HG03575 (cell line): ENCODE measurements at regions not wholly inside any gene's neighbourhood (a gene's known extent, or its start where the extent isn't known, plus 50 kb on each side); places are given as distances from the start of the nearest gene placed in this dataset.
A peak's percentile ranks its signal among the peaks of the same experiment; 100 is the strongest.

ENCODE experiments used
- ATAC-seq: cut with Tn5 transposase; IDR thresholded peaks from one replicate; pipeline ENCODE4 v1.9.1; 2021; ENCODE audit not compliant: unreplicated experiment, insufficient number of reproducible peaks, low FRiP score; ENCODE audit errors: extremely low read depth

DNA sequence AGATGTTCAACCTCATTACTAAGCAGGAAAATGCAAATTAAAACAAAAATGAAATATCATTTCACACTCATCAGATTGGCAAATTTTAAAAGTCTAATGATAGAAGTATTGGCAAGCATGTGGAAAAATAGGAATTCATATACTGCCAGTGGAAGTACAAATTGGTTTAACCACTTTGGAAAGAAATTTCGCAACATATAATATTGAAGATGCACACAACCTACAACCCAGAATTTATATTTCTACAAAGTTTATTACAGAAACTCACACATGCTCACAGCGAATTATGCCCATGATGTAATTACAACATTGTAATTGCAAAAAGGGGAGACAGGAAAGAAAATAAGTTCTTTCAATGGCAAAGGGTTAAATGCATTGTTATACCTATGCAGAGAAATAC, 324.1 kb downstream of the IGSF11 start:
- ATAC-seq: no peak

GRCh38 chr3:118713502-118714207, 321.0 kb downstream of the IGSF11 start:
- no peak for ATAC-seq

DNA sequence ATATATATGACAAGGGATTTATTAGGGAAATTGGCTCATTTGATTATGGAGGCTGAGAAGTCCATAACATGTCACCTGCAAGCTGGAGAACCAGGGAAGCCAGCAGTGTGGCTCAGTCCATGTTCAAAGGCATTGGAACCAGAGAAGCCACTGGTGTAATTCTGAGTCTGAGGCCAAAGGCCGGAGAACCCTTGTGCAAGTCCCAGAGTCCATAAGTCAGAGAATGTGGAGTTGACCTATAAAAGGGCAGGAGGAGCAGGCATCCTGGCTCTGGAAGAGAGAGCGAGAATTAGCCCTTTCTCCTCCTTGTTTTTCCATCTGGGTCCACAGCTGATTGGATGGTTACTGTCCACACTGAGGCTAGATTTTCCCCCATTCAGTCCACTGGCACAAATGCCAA, 319.8 kb downstream of the IGSF11 start:
- ATAC-seq: no peak

GRCh38 chr3:118729546-118729945, 305.1 kb downstream of the IGSF11 start:
- ATAC-seq: no peak

DNA sequence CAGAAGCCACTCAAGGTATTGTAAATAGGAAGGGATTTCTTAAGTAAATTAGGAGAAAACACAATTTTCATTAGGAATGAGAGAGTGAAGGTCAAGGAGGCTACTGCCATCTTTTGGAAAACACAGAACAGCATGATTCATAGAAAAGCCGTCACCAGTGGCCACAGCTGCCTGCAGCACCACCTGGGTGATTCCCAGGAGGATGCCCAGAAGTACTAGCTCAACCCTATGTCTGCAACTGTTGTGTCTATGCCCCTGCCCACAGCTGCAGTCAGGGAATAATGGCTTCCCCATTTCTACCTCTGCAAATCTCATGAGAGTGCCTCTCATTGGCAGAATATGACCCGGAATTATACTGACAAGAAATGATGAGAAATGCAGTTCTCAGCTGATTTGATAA, 300.0 kb downstream of the IGSF11 start:
- ATAC-seq: no peak

- no peak for ATAC-seq
Measured at GRCh38 chr3:118736107-118736506, 298.5 kb downstream of the IGSF11 start.

DNA sequence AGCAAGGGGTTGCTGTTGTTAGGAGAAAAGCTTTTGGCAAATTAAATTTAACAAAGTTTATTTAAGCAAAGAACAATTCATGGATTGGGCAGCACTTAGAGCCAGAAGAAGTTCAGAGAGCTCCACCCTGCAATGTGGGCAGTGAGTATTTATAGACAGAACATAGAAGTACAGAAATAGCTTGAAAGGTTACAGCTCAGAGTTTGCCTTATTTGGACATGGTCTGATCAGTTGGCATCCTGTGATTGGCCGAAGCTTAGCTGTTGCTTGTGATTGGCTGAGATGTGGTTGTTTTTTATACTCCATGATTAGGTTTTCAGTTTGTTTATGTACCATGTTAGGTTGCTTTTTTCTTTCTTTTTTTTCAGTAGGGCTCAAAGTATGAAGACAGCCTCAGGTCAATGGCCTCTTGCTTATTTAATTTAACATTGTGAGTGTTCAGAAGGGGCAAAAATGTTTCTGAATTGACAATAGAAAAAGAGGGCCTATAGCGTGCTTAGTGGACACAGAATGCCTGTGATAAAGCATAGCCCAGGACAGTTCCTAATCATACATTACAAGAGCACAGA, 293.8 kb downstream of the IGSF11 start:
- ATAC-seq: no peak

DNA sequence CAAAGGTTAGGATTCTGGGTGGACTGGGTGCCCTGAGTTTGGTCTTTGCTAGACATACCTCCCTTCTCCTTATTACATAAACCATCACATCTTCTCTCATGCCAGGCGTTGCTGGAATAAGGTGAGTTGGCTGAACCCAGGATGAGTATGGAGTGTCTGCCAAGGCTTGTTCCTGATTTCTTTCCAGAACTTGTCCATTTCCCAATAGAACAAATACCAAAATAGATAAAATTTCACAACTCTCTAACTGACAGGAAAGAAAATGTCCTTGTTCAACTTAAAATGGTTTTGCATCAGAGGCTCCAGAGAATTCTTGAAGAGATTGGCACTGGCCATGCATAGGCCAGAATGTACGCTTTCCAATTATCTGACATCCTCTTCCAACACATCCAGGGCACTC, 291.9 kb downstream of the IGSF11 start:
- ATAC-seq: no peak

DNA sequence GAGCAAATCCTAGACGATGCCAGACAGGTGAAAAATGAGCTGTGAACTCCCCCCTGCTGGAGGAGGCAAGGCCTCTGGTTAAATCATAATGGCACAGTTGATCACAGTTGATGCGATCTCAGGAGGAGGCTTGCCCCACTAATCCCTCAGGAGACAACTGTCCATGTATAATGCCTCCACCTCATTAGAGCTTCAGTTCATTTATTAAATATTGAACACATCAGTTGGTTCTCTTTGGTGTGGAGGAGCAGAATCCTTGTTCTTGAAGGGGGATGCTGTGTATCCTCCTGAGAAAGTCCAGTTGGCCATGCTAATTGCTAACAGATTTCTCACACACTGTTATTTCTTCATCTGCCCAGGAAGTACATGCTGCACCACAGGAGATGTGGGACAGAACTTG, 290.5 kb downstream of the IGSF11 start:
- no peak for ATAC-seq

GRCh38 chr3:118754406-118755252, 280.0 kb downstream of the IGSF11 start:
- no peak for ATAC-seq

- no peak for ATAC-seq
Measured at GRCh38 chr3:118755253-118755801, 279.3 kb downstream of the IGSF11 start.

DNA sequence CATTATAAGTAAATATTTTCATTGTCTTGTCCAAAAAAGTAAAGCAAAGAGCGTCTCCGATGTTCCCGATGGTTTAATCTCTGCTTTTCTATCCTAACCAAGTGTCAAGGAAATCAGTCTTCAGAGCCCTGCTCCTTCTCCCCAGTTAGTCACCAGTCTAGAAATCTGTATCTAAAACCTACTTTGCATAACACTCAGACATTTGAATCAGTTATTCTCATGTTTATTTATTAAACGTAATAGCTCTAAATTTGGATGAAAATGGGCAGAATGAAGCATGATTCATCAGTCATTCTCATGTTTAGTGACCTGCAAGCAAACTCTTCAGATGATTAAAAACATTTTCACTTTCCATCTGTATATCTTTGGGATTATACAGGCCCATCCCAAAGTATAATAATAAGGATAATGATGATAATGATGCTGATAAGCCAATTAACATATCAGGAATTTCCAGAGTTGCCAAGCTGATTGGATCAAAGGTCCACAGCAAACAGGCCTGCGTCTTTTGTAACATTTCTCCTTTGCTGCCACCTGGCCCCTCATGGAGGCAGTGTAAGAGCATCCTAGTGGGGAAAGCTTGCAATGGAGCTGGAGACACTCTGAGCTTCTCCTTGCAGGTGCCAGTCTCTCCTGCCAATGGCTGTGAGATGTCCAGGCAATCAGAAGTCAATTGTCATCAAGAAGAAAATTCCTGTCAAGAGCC, 273.9 kb downstream of the IGSF11 start:
- ATAC-seq: no peak

- ATAC-seq: no peak
Measured at GRCh38 chr3:118761291-118761606, 273.4 kb downstream of the IGSF11 start.

- ATAC-seq: no peak
Measured at GRCh38 chr3:118765636-118766305, 268.9 kb downstream of the IGSF11 start.

DNA sequence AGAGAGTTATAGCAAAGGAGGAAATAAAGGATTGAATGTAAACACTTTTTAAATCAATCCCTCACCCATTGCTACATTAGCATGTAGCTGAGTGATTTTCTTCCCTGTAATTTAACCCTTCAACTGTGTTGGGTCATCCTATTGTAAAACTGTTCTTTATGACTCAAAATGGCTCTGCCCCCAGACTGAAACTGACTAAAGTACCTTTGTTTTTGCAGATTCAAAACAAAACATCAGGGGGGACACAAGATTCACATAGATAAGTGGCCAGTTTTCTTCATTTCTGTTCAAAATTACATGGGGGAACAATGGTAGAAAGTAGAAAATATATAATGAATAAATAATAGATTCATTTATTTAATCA, 268.4 kb downstream of the IGSF11 start:
- ATAC-seq: no peak

- no peak for ATAC-seq
Measured at GRCh38 chr3:118772036-118772435, 262.6 kb downstream of the IGSF11 start.

GRCh38 chr3:118772547-118773011, 262.1 kb downstream of the IGSF11 start:
- peak; percentile 98 for ATAC-seq

DNA sequence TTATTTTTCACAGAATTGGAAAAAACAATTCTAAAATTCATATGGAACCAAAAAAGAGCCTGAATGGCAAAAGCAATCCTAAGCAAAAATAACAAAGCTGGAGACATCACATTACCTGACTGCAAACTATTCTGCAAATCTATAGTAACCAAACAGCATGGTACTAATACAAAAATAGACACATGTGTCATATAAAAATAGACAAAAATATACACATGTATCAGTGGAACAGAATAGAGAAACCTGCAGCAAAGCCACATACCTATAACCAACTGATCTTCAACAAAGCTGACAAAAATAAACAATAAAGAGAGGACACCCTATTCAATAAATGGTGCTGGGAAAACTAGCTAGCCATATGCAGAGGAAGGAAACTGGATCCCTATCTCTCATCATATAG, 259.6 kb downstream of the IGSF11 start:
- no peak for ATAC-seq

DNA sequence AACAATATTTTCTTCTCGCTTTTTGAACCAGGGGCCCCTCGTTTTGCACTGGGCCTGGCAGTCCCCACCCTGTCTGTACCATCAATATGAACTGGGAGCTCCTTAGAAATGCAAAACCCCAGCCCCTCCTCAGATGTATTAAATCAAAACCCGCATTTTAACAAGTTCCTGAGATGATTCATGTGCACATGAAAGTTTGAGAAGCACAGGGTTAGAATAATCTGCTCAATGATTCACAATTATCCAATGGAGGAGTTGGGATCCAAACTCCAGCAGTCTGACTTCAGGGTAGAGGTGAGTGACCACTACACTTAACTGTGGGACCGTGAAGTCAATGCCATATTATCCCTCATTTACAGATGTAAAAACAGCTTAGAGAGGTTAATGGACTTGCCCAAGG, 256.4 kb downstream of the IGSF11 start:
- no peak for ATAC-seq
